Midbrain (tissue), 1 donor: ENCODE measurements at regions not wholly inside any gene's neighbourhood (a gene's known extent, or its start where the extent isn't known, plus 50 kb on each side); places are given as distances from the start of the nearest gene placed in this dataset.

Source experiments
- DNase-seq: peaks from one replicate; lab custom pipeline; 2025; lab: John Stamatoyannopoulos, UW

DNA sequence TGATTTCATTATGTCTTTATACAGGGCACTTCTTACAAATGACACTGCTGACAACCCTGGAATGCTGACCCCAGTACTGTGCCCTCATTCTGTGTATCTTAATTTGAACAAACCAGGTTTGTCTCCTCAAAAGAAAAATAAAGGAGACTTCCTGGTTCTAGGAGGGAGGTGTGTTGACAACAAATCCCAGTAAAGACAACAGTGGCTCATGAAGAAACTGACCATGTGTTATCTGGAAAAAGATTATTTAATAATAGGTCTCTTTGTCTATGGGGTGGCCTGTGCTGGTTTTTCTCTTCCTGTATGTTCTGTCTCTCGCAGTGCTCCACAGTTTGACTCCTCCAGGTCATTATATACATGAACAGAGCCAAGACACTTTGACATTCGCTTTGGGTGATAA lies 454.6 kb downstream of the LMO4 start:
- no peak for DNase-seq

DNA sequence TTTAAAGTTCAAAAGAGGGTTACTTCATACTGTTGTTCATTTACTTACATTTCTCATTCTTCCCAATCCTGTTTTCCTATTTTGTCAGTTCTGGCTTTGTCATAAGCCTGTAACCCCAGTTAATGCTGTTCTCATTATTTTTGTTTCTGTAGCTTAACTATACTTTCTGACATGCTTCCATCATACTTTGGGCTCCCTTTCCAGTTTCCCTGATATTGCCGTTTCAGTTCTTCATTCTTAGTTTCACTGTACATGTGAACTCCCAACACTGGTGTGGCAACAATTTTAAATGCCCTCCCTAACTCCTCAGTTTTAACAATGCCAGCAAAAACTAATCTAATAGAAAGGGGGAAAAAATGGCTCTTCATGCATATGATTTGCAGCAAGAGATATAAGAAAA lies 456.7 kb downstream of the LMO4 start:
- no peak for DNase-seq

DNA sequence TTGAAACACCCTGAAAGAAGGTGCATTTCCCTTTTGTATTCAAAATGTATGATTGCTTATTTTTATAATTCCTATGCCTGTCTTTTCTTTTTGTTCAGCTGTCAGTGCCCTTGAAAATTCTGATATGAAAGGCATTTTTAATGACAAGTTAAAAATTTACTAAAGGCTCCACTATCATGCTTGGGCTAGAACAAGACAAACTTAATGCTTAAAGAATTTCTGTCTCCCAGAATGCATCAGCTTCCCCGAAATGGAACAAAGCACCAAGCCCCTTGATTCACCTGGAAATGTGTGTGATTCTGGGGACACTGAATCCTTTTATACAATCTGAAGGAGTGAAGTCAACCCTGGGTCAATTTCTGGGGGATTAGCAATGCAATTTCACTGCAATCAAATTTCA lies 457.5 kb downstream of the LMO4 start:
- DNase-seq: no peak

DNA sequence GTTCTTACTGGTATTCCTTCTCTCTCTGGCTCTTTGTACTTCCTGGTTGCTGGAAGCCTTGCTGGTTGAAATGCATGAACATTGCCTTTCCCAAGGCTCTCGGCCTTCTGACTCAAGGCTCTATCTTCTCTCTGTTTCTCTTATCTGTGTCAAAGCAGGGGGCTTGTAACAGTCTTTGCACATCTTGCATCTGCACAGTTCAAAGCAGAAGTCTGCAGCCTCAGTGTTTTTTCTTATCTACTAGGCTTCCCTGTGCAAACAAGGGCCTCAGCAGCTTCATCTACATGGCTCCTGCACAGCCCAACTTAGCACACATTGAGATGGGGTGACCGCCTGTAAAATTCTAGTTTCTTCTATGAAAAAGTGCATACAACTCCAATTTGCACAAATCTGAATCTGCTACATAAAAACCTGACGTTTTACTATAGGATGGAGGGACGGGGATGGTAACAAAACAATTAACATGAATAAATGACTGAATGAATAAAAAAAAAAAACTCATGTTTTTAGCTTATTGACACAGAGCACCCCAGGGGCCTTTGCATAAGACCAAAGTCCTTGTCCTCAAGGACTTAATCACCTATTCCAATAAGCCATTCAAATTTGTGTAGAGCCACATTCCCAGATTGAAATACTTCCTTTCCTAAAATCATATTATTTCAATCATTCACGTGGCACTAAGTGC lies 458.3 kb downstream of the LMO4 start:
- no peak for DNase-seq

DNA sequence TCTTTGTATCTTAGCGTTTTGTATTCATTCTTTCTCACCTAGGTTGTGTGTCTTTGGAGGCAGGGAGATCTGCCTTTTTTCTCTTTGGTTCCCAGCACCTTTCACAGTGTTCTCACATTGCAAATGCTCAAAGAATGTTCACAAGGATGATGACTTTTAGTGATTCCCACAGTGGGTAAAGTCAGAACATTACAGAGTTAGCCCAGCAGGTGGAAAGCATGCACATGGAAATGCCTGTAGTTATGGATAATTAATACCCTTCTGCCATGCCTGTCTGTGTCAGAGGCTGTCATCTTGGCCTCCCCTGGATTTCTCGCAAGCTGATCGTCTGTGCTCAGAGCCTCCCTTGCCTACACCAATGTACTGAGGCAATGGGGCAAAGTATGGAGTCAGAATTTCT lies 458.9 kb downstream of the LMO4 start:
- no peak for DNase-seq

DNA sequence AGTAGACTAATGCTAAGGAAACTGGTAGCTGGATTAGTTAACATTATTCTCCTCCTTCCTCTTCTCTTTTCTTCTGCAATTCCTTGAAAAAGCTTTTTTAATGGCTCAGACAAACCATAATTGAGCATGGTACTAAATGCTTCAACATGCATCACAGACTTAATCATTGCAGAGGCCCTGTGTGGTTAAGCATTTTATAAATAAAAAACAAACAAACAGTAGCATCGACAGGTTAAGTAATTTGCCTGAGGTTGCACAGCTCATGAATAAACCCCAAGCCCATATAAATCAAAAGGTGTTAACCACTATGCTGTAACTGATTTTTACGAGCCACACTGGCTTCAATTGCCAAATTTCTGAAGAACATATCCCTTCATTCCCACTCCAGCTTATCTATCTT lies 462.1 kb downstream of the LMO4 start:
- no peak for DNase-seq

DNA sequence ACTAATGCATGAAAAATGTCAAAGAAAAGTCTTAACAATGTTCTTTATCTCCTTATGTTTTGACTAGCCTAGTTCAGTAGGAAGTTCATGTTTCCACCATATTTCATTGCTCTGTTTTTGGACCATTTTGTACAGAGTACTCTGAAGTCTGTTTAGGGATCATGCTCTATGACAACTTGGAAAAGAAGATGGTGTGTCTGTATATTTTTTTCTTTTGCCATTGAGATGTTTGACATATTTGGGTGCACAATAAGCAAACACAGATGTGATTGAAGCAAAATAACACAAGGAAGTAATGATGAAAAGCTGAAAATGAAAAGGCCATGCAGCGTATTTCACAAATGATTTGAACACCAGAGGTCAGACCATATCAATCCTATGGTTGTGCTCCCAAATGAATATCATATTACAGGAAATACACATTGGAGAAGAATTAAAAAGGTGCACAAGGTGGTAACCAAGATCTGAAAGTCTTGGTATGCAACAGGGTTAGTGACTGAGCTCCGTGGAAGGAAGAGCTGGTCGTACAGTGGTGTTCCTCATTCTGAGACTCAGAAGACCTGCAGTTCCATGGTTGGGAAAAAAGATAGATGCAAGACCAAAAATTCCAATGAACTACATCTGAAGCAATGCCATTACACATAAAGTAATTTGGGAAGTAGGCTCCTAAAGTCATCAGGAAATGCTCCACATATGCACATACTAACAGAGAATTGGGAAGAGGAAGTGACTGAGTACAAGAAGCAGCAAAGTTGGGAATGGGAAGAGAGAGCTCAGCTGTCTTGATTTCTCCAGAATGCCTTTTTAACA lies 463.5 kb downstream of the LMO4 start:
- DNase-seq: no peak

DNA sequence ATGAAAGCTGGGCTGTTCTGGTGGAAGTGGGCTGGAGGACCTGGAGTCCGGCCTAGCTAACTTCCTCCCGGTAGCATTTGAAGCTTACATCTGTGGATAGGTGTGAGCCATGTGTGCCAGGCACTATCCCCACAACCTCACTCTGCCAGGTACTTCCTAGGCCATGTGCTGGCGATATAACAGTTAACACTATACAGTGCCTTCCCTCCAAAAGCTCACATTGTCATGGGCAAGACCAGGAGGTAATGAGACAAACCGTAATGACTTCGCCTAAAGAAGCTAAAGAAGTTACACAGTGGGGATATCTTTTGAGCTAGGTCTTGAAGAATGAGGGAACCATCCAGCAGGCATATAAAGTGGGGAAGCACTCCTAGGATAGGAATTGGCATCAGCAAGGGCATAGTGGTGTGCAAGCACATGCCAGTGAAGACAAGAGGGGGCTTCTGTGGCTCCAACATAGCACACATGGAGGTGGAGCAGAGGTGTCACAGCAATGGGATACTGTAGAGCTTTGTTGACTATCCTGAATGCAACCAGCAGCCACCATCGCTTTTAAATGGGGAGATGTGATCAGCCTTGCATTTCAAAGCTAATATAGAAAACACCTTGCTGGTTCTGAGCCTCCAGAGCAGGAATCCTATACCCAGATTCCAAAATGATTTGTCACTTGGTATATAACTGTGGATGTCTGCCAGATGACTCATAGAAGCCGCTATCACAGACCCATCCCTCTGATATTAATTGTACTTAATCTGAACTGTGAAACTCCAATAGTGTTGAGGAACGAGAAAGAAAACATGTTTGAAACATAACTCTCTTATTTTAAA lies 466.3 kb downstream of the LMO4 start:
- DNase-seq: no peak

DNA sequence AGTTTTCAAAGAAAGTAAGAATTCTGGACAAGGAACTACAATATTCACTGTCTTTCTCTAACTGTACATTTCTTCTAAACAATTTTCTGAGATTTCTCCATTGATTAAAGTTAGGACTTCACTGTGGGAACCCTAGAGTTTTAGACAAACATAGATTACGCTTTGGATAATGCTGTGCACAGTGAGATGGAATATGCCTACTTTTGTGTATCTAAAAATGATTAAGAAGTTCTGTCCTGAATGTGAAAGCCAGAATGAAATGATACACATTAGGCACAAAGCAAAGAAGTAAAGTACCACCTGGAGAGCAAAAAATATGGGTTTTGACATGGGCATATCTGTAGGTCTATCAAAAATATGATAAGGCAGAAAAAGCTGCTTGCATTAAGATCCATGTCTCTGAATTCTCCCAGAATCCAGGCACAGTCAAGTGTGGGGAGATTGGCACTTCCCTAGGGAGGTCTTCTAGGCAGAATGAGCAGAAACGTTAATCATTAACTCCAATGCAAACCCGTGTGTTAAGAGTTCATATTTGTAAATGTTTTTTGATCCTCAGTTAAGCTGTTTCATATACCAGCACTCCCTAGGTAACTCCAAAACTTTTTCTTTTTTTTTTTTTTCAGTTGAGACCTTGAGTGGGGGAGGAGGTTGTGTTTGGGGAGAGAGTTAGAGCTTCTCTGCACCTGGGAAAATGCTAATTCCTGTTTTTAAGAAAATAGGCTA lies 467.1 kb downstream of the LMO4 start:
- DNase-seq: no peak

DNA sequence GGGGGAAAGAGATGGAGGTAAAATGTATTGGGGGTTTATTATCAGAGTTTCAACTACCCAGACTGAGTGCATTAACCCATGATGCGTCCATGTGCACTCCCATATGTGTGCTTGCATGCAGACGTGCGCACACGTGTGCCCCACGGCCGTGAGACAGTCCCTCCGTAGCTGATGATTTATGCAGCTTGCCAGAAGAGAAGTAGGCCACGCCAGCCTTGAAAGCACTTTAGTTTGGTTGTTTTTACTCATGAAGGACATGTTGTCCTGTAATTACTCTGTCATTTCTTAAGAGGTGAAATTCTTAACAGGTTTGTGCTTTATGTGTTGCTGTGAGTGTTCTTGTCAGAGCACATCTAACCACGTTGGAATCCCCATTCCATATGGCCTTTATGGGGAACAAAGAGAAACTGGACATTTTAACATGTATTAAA lies 467.8 kb downstream of the LMO4 start:
- no peak for DNase-seq

DNA sequence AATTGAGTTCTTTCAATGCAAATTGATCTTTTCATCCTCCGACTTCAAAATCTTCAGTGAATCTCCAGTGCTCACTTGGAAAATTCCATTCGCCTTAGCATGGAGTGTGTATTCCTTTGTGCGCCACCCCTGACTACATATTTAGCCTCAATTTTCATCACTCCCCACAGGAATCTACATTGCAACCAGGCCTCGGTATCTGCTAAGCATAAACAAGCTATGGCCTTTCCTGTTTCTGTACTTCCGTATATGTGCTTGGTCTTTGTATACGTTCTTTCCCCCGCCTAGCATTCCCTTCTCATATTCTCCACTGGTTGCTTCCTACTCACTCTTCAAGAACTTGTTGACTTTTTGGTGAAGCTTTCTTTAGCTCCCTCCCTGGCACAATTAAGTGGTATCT lies 470.8 kb downstream of the LMO4 start:
- DNase-seq: no peak

DNA sequence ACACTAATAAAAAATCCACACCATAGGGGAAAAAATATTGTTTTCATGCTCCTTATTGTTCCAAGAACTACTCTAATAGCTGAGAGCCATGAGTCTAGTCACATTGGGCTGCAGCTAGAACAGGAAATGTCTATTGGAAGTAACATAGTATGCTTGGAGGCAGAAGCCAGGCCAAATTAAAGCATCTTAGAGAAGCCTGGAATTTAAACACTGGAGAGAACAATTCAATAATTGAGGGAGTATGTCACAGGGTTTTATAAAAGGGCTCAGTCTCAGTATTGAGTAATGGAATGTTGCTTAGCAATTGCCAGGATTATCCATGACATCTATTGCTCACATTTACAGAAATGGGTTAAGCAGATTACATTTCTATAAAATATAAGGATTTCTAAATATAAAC lies 471.3 kb downstream of the LMO4 start:
- no peak for DNase-seq

DNA sequence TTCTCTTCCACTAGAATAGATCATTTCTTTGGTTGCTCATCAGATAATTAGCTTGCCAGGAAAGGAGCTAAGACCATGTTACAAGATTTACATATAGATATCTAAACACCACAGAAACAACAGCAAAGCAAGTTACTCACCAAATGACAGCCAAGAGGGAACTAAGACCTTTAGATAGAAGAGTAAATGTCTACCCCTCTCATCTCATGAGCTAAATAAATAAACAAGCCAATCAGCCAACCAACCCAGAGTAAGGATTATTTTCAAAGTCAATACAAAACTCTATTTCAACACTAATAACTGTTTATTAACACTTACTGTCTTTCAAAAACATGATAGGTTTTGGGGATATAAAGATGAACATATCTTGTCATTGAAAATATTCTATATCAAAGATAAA lies 474.7 kb downstream of the LMO4 start:
- no peak for DNase-seq

DNA sequence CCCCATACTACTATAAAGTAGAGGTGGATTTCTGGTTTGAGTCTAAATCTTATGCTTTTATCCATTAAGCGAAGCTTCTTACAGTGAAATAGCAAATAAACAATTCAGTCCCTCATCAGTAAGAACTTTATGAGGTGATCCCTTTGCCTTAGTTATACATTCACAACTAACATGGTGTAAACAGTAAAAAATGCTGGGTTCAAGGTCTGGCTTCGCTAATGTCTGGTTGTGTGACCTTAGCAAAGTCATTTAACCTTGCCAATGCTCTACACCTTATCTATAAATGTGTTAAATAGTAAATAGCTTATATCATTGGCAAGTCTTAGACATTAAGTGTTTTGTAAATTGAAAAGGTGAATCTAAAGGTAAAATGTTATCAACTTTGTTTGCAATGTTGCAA lies 475.4 kb downstream of the LMO4 start:
- no peak for DNase-seq

DNA sequence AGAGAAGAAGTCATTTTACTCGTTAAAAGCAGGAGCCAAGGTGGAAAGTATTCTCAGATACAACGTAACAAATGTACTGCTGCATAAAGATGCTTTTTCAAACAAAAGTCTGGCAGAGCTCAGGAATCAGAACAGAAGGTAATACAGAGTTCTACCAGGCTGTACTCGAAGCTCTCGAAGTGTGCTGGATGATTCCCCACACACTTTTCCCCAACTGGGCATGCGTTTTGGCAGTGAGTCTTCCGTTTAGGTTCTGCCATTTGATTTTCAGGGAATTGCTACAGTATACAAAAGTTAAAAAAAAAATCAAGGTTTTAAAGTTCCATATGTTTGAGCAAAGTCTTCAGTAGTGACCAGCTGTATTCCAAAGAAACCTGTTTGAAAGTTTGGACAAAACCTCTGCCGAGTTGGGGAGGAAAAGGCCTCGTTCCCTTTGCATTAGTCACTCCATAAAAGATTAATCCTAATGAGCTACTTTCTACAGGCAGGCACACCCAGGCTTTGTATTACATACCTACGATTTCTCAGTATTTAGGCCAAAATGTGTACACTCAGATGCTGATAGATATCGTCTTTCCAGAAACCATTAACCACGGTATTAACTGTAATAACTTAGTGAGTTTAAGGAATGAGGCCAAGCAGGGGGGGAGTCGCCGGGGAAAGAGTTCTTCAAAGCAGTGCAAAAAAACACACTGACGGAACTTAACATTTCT lies 477.1 kb downstream of the LMO4 start:
- DNase-seq: no peak

DNA sequence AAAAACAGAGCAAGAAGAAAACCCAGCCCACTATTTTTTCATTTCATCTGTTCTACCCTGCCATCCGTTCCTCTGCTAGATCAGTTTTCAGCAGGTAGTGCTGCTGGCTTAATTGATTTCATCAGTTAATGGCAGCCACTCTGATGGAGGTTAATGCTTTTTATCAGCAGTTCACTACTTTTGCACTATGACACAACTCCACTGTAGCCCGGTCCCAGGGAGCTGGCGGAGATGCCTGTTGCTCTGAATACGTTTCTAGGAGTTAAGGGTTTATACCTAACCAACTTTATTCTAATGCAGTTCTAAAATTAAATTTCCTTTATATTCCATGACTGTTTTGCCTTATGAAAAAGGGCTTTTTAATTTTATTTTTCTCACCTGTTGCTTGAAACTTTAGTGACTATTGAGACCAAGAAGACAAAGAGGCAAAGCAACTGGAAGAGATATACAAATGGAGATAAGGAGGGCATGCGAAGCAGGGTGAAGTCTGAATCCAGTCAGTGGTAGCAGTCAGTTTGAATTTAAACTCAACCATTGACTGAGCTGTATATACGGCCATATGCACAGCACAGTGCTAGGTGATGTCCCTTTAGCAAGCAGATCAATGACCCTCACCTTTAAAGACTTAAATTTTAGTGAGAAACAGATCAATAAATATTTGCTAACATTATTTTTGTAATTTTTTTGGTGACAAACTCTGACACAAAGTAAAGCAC lies 477.9 kb downstream of the LMO4 start:
- no peak for DNase-seq

DNA sequence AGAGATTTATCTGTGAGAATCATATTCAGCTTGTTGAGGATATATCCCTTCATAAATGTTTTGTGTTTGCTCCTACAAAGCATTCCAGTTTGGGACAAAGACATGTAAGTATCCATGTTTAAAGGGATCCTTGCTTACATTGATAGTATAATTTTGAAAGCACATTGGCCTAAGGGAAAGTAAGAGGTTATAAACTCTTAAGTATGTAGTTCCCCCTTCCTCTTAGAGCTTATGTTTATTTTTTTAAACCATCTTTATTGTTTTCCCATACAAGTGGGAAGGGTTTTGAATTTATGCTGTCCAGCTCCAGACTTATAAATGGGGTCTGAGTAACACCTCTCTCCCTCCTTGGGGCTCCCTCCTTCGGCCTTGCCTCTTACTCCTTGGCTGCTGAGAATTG lies 481.5 kb downstream of the LMO4 start:
- no peak for DNase-seq

DNA sequence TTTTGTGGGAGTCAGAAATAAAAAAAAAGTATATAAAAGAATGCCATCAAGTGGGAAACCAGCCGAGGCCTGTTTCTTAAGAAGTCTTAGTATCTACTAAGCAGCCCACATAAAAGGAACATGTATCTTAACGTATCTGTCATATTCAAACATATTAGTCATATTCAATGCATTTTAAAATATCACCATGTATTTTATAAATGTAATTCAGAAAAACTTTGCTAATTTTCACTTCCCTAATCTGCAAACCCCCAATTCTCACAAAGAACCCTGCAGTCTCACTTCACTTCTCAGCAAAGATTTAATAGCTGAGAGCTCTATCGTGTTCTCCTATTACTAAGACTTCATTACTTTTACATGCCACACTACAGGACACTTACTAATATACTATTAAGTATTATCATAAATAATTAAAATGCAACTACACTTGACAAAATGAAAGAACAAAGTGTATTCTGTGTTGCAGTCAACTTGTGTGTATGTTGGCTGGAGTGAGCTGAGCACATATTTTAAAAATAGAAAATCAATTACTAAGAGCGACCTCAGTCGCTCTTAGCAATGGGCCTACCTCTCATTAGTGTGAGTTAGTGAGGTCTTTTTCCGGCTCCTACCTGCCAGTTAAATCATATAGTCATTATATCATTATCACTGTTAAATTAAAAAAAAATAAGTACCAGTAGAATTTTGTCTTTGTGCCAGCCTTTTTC lies 484.3 kb downstream of the LMO4 start:
- DNase-seq: no peak

DNA sequence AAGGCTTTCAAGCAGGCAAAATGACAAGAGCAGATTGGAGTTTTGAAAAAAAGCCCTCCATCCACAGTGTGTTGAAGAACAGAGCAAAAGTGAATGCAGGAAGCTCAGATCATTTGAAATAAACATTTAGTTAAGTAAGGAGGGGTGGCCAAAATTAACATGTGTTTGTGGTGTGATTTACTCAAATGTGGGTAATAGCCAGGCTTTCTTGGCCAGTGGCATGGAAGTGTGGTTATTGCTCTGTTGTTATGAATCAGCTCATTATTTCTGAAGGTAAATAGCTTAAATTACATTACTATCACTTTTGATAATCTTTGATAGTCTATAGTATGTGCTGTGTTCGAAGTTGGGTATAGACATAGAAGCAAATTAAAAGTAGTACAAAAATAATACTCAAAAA lies 485.9 kb downstream of the LMO4 start:
- DNase-seq: no peak

DNA sequence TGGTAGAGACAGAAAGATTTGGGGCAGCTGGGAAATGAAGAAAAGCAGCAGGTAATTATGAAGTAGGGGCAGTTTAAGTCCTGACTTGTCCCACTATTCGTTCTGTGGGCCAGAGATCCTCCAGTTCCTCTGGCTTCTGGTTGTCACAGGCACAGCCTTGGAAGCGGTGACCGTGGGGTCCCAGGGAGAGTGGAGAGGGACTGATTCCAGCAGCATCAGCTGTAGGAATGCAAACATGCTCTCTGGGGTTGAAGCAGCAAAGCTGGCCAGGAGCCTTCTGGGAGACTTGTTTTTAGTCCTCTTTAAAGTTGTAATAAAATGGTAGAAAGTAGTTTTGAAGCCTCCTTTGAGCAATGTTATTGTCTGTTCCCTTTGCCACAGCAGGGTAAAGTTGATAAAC lies 488.0 kb downstream of the LMO4 start:
- DNase-seq: no peak
